ENCODE measurements at regions not wholly inside any gene's neighbourhood (a gene's known extent, or its start where the extent isn't known, plus 50 kb on each side); places are given as distances from the start of the nearest gene placed in this dataset.
"Not testable (repeated sequence)": the region's sequence is repeated elsewhere in the genome, so short reads cannot be mapped to it uniquely, and the experiment has no call there.

- no peak for DNase-seq (ENCODE audit: low spot score)
- Histone ChIP-seq H3K9me3 (ENCODE audit: low read depth) (no peaks in the 10 kb centered on the region), H3K27me3 (no peaks in the 10 kb centered on the region), H3K27ac (no peak overlapping the region), H2AFZ (no peak overlapping the region), H3K36me3 (replicated peaks; ENCODE audit: insufficient read depth, low read depth) (no peaks in the 10 kb centered on the region), H3K4me1 (ENCODE audit: insufficient read depth) (no peaks in the 10 kb centered on the region), H3K4me3 (no peak overlapping the region), H4K20me1 (ENCODE audit: insufficient read depth, poor library complexity, severe bottlenecking) (no peaks in the 10 kb centered on the region), H3K4me2 (no peak overlapping the region), H3K79me2 (no peaks in the 10 kb centered on the region), H3K9me2 (replicated peaks; ENCODE audit: insufficient read depth) (no peaks in the 10 kb centered on the region)
- TF ChIP-seq EZH2 (IDR thresholded peaks at IDR 0.05; ENCODE audit: borderline replicate concordance) (no peak), CTCF (IDR thresholded peaks at IDR 0.05; ENCODE audit: poor library complexity) (no peak), EZH2phosphoT487 (IDR thresholded peaks at IDR 0.05; ENCODE audit: low read depth, severe bottlenecking, unreplicated experiment) (no peak)
- WGBS (ENCODE audit: low lambda C conversion rate, missing lambda C conversion rate): 100% methylated on average over 2 of the region's 2 CpGs
These were observed 415.1 kb upstream of the MAP2 start for GRCh38 chr2:209008636-209009287.

DNA sequence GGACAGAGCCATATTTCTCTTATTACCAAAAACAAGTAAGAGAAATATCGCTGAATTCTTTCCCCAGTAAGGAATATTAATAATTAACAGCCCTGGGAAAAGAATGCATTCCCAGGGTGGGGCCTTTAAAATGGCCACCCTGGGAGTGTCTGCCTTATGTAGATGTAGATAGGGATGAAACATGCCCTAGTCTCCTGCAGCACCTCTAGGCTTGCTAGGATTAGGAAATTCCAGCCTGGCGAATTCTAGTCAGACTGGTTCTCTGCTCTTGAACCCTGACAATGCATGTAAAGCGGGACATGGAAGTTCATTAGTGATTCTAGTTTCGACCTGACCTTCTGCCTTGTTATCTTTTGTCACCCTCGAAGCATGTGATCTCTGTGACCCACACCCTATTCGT lies 405.2 kb upstream of the MAP2 start:
- H3K4me3 ChIP-seq; H3K9me2 ChIP-seq (replicated peaks; ENCODE audit: insufficient read depth); H3K4me1 ChIP-seq (ENCODE audit: insufficient read depth); H3K27me3 ChIP-seq; H4K20me1 ChIP-seq (ENCODE audit: insufficient read depth, poor library complexity, severe bottlenecking); H3K36me3 ChIP-seq (replicated peaks; ENCODE audit: insufficient read depth, low read depth); H3K4me2 ChIP-seq; H2AFZ ChIP-seq; H3K9me3 ChIP-seq (ENCODE audit: low read depth); H3K27ac ChIP-seq; DNase-seq (ENCODE audit: low spot score); H3K79me2 ChIP-seq: not testable (repeated sequence)
- 86% methylated on average over 6 of the region's 6 CpGs for WGBS (ENCODE audit: low lambda C conversion rate, missing lambda C conversion rate)

DNA sequence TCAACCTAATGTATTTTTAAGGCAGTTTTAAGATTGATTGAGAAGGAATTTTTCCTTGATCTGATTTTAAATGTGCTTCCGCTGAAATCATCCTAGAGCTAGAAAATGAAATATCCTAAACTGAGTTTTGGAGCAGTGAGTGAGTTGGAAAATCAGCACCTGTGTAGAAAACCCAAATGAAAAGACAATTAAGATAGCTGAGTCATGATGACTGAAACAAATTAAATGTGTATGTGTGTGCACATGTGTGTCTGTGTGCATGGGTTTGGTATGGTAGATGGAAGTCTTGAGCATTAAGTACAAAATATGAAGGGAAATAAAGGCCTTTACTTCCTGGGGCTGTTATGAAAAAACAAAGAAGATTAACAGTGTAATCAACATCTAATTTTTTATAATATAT lies 394.6 kb upstream of the MAP2 start:
- Histone ChIP-seq H2AFZ (no peak overlapping the region), H3K4me1 (ENCODE audit: insufficient read depth) (no peaks in the 10 kb centered on the region), H3K27ac (no peak overlapping the region), H3K9me3 (ENCODE audit: low read depth) (no peaks in the 10 kb centered on the region), H3K4me3 (no peak overlapping the region), H3K9me2 (replicated peaks; ENCODE audit: insufficient read depth) (no peaks in the 10 kb centered on the region), H3K36me3 (replicated peaks; ENCODE audit: insufficient read depth, low read depth) (no peaks in the 10 kb centered on the region), H3K4me2 (no peak overlapping the region), H3K27me3 (no peaks in the 10 kb centered on the region), H4K20me1 (ENCODE audit: insufficient read depth, poor library complexity, severe bottlenecking) (no peaks in the 10 kb centered on the region), H3K79me2 (no peaks in the 10 kb centered on the region)
- WGBS (ENCODE audit: low lambda C conversion rate, missing lambda C conversion rate): 96% methylated on average over 1 of the region's 1 CpG
- TF ChIP-seq EZH2phosphoT487 (IDR thresholded peaks at IDR 0.05; ENCODE audit: low read depth, severe bottlenecking, unreplicated experiment) (no peak), EZH2 (IDR thresholded peaks at IDR 0.05; ENCODE audit: borderline replicate concordance) (no peak), CTCF (IDR thresholded peaks at IDR 0.05; ENCODE audit: poor library complexity) (no peak)
- DNase-seq (ENCODE audit: low spot score): no peak

DNA sequence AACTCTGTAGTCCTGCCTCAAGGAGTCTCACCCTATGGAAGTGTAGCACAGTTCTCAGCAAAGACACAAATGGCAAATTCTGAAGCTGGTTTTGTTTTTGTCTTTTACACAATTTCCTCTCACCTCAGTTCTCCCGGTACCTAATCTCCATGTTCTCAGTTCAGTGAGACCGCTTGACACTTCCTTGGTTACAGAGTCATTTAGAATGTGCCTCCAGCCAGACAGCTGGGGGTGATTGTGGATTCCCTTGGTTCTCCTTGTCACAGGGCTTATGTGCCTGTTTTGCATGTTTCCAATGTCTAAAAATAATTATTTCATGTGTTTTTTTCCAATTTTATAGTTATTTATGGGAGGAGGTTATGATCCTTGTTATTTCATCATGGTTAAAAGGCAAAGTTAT lies 379.5 kb upstream of the MAP2 start:
- no peaks in the 10 kb centered on the region for H3K27me3 ChIP-seq
- DNase-seq (ENCODE audit: low spot score): no peak
- no peaks in the 10 kb centered on the region for H4K20me1 ChIP-seq (ENCODE audit: insufficient read depth, poor library complexity, severe bottlenecking)
- WGBS (ENCODE audit: low lambda C conversion rate, missing lambda C conversion rate): 70% methylated on average over 2 of the region's 2 CpGs
- no peaks in the 10 kb centered on the region for H3K79me2 ChIP-seq
- no peak overlapping the region for H3K27ac ChIP-seq
- H2AFZ ChIP-seq: no peak overlapping the region
- H3K36me3 ChIP-seq (replicated peaks; ENCODE audit: insufficient read depth, low read depth): no peaks in the 10 kb centered on the region
- TF ChIP-seq EZH2phosphoT487 (IDR thresholded peaks at IDR 0.05; ENCODE audit: low read depth, severe bottlenecking, unreplicated experiment) (no peak), CTCF (IDR thresholded peaks at IDR 0.05; ENCODE audit: poor library complexity) (no peak), EZH2 (IDR thresholded peaks at IDR 0.05; ENCODE audit: borderline replicate concordance) (no peak)
- no peaks in the 10 kb centered on the region for H3K9me3 ChIP-seq (ENCODE audit: low read depth)
- H3K9me2 ChIP-seq (replicated peaks; ENCODE audit: insufficient read depth): no peaks in the 10 kb centered on the region
- no peak overlapping the region for H3K4me2 ChIP-seq
- no peaks in the 10 kb centered on the region for H3K4me1 ChIP-seq (ENCODE audit: insufficient read depth)
- H3K4me3 ChIP-seq: no peak overlapping the region
